Mesothelial cell of epicardium (in vitro differentiated cells): ENCODE measurements at regions not wholly inside any gene's neighbourhood (a gene's known extent, or its start where the extent isn't known, plus 50 kb on each side); places are given as distances from the start of the nearest gene placed in this dataset.
A peak's percentile ranks its signal among the peaks of the same experiment; 100 is the strongest.

ENCODE experiments used
- DNase-seq, 2 experiments: peaks; one replicate each; pipeline ENCODE4 v3.0.0; 2021; ENCODE audit warnings: low spot score in 2 of 2; ENCODE audit not compliant: unreplicated experiment in 2 of 2
- H3K27ac Mint-ChIP-seq: 2 replicates; pipeline ENCODE4 v1.8.0; 2021; ENCODE audit warnings: mixed read lengths
- H3K27me3 Mint-ChIP-seq: 2 replicates; pipeline ENCODE4 v1.8.0; 2021; ENCODE audit warnings: low read depth, mixed read lengths
- H3K36me3 Mint-ChIP-seq: 2 replicates; pipeline ENCODE4 v1.8.0; 2021; ENCODE audit warnings: mixed read lengths
- H3K4me1 Mint-ChIP-seq: 2 replicates; pipeline ENCODE4 v1.8.0; 2021; ENCODE audit warnings: mixed read lengths
- H3K4me3 Mint-ChIP-seq: 2 replicates; pipeline ENCODE4 v1.8.0; 2021; ENCODE audit warnings: mild to moderate bottlenecking, moderate library complexity, mixed read lengths
- H3K9me3 Mint-ChIP-seq: 2 replicates; pipeline ENCODE4 v1.8.0; 2021; ENCODE audit warnings: mixed read lengths
- TF ChIP-seq, protein P1 (sequence below): fragments of 200-600 bp; sonication (generic); IDR thresholded peaks from one replicate; pipeline ENCODE4 v1.5.0; 2021; ENCODE audit warnings: antibody characterized with exemption; ENCODE audit not compliant: unreplicated experiment

DNA sequence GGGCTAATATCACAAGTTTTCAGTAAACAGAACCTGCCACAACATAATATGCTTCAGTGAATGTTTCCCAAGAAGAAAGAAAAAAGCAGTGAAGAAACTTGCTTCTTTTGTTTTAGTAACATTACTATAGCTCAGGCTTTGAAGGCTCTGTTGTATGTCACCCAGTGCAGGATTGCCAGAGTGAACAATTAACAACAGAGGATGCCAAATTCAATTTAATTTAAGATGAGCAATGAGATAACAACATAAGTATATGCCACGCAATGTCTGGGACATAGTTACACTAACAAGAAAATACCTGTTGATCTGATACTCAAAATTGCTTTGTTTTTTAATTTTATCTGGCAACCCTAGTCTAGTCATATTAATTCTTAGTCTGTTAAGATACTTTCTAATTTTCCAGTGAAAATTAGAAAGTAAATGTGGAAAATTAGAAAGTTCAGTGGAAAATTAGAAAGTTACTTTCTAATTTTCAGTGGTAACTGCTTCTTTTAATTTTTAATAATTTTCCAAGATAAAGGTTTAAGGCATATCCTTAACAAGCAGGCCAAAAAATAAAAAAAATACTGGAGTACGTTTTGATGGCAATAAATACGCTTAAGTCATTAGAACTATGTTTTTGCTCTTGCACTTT lies 336.3 kb downstream of the SLITRK6 start:
- Mint-ChIP-seq H3K4me1 (peaks cover 4% of the 10 kb centered on the region), H3K4me3 (no peak overlapping the region), H3K9me3 (peaks cover 19% of the 10 kb centered on the region), H3K36me3 (peaks cover 3% of the 10 kb centered on the region), H3K27ac (peak overlapping the region; percentile 34), H3K27me3 (no peaks in the 10 kb centered on the region)
- no peak for DNase-seq
- TF ChIP-seq, protein P1, sequence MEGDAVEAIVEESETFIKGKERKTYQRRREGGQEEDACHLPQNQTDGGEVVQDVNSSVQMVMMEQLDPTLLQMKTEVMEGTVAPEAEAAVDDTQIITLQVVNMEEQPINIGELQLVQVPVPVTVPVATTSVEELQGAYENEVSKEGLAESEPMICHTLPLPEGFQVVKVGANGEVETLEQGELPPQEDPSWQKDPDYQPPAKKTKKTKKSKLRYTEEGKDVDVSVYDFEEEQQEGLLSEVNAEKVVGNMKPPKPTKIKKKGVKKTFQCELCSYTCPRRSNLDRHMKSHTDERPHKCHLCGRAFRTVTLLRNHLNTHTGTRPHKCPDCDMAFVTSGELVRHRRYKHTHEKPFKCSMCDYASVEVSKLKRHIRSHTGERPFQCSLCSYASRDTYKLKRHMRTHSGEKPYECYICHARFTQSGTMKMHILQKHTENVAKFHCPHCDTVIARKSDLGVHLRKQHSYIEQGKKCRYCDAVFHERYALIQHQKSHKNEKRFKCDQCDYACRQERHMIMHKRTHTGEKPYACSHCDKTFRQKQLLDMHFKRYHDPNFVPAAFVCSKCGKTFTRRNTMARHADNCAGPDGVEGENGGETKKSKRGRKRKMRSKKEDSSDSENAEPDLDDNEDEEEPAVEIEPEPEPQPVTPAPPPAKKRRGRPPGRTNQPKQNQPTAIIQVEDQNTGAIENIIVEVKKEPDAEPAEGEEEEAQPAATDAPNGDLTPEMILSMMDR, result no peak

DNA sequence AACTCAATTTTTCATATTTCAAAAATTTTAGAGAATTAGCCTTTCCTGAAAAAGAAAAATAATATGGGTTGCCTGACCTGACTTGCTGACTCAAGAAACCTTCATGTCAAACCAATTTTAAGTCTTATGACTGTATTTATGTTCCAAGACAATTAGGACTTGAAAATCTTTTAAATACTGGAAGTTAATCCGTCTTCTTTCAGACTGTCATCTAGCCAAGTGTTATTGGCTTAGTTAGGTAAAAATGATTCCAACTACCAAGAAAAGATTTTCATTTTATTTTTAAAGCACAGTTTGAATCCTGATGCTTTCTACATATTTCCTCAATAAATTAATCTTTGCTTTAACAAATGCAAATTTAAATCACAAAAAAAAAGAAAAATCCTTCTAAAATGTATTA lies 337.6 kb downstream of the SLITRK6 start:
- Mint-ChIP-seq H3K27me3 (no peaks in the 10 kb centered on the region), H3K27ac (no peak overlapping the region), H3K9me3 (peaks cover 30% of the 10 kb centered on the region), H3K36me3 (peaks cover 12% of the 10 kb centered on the region), H3K4me1 (peaks cover 4% of the 10 kb centered on the region), H3K4me3 (no peak overlapping the region)
- TF ChIP-seq, protein P1, result no peak
- DNase-seq, result no peak

DNA sequence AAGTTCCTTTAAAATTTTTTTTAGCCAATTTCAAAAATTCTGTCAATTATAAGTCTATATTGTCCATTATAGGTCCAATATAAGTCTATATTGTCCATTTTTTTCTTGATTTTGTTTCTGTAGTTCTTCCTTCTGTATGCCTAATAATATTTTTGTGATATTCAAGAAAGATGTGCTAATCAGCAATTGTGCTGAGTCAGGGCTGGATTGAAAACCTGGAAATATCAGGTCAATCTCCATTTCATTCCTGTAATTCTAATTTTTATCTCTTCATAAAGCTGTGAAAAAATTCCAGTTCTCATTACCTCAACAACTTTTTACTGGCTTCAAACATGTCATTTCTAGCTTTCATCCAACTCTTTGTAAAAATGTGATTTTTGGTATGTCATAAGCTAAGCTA lies 353.7 kb downstream of the SLITRK6 start:
- Mint-ChIP-seq H3K27me3 (no peaks in the 10 kb centered on the region), H3K4me3 (no peak overlapping the region), H3K9me3 (no peaks in the 10 kb centered on the region), H3K4me1 (no peaks in the 10 kb centered on the region), H3K27ac (no peak overlapping the region), H3K36me3 (no peaks in the 10 kb centered on the region)
- TF ChIP-seq, protein P1, result no peak
- DNase-seq, result no peak

DNA sequence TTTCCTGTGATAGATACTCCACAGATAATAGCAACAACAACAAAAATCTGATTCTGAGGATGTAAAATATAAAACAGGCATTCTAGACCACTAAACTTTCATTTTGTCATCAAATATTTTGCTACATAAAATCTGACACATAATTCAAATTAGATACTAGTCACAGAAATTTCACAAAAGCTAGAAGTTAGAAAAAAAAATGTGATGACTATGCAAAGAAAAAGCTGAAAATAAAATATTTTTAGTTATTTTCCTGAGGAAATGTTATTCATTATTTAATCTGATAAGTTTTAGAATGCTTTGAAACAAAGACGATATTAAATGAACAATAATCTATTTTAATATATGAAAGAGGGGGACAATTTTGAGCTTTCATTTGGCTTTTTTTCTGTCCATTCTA lies 357.2 kb downstream of the SLITRK6 start:
- DNase-seq, result no peak
- TF ChIP-seq, protein P1, result no peak
- Mint-ChIP-seq H3K4me3 (no peak overlapping the region), H3K9me3 (no peaks in the 10 kb centered on the region), H3K36me3 (no peaks in the 10 kb centered on the region), H3K27ac (no peak overlapping the region), H3K4me1 (no peaks in the 10 kb centered on the region), H3K27me3 (no peaks in the 10 kb centered on the region)

DNA sequence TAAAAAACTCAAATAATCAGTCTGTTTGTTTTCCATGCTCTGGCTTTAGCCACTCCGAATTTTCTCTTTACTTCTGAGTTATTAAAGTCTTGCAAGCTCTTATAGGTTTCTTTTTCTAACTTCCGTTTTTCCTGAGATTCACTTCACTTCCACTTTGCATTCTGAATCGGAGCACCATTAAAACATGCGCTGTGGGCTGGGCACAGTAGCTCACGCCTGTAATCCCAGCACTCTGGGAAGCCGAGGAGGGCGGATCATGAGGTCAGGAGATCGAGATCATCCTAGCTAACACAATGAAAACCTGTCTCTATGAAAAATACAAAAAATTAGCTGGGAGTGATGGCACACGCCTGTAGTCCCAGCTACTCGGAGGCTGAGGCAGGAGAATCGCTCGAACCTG lies 357.9 kb downstream of the SLITRK6 start:
- Mint-ChIP-seq H3K36me3 (no peaks in the 10 kb centered on the region), H3K9me3 (no peaks in the 10 kb centered on the region), H3K27me3 (no peaks in the 10 kb centered on the region), H3K4me3 (no peak overlapping the region), H3K27ac (no peak overlapping the region), H3K4me1 (no peaks in the 10 kb centered on the region)
- TF ChIP-seq, protein P1, result no peak
- no peak for DNase-seq

DNA sequence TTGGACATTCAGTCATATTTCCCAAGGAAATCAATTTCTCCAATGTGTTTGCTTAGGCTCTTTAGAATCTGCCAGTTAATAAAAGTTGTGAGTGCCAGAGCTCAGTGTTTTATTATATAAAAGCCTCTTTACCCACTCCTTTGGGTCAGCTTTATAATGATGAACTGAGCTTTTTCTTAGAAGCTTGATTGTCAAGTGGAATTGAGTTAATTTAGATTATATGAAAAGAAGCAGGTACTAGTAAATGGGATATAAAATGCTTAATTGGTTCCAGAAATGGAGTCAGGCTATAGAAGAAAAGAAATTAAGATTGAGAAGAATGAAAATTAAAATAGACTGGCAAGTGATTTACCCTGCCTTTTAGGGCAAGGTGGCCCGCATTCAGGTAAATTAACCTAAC lies 363.2 kb downstream of the SLITRK6 start:
- TF ChIP-seq, protein P1, result no peak
- no peak for DNase-seq
- Mint-ChIP-seq H3K36me3 (peaks cover 7% of the 10 kb centered on the region), H3K27me3 (no peaks in the 10 kb centered on the region), H3K4me3 (no peak overlapping the region), H3K27ac (no peak overlapping the region), H3K4me1 (peaks cover 9% of the 10 kb centered on the region), H3K9me3 (peaks cover 8% of the 10 kb centered on the region)
